Mammary epithelial cell (primary cell): ENCODE measurements at regions not wholly inside any gene's neighbourhood (a gene's known extent, or its start where the extent isn't known, plus 50 kb on each side); places are given as distances from the start of the nearest gene placed in this dataset.

Experiments
- CTCF ChIP-seq, 2 donors: IDR thresholded peaks in 1 of 2; conservative IDR thresholded peaks in 1 of 2; 2 replicates each; pipeline ENCODE4 v1.5.1; 2011 to 2012; ENCODE audit warnings: inconsistent platforms in 2 of 2, low read length in 2 of 2, mild to moderate bottlenecking in 2 of 2, control low read depth in 1 of 2, low read depth in 1 of 2; ENCODE audit not compliant: insufficient read depth in 1 of 2; ENCODE audit errors: extremely low read depth in 1 of 2
- EZH2 ChIP-seq: IDR thresholded peaks from 2 replicates; pipeline ENCODE4 v1.6.1; 2012; ENCODE audit warnings: low read length, inconsistent platforms, borderline replicate concordance

- no peak for TF ChIP-seq CTCF (conservative IDR thresholded peaks at IDR 0.05 in 1 of 2, IDR thresholded peaks at IDR 0.05 in 1 of 2; ENCODE audit: extremely low read depth in 1 of 2, insufficient read depth in 1 of 2, low read depth in 1 of 2, low read length in 2 of 2)
- TF ChIP-seq EZH2: no peak
These were observed 106.2 kb downstream of the ELAPOR2 start for GRCh38 chr7:86953219-86953618.
